Nephron progenitor cell (in vitro differentiated cells): ENCODE measurements at regions not wholly inside any gene's neighbourhood (a gene's known extent, or its start where the extent isn't known, plus 50 kb on each side); places are given as distances from the start of the nearest gene placed in this dataset.

ENCODE experiments used
- DNase-seq: peaks from one replicate; pipeline ENCODE4 v3.0.0; 2021
- H3K27ac Mint-ChIP-seq: 2 replicates; pipeline ENCODE4 v1.8.0; 2021; ENCODE audit warnings: mild to moderate bottlenecking, moderate library complexity, mixed read lengths
- H3K27me3 Mint-ChIP-seq: 2 replicates; pipeline ENCODE4 v1.8.0; 2021; ENCODE audit warnings: mild to moderate bottlenecking, low read depth, mixed read lengths; ENCODE audit not compliant: poor library complexity
- H3K36me3 Mint-ChIP-seq: 2 replicates; pipeline ENCODE4 v1.8.0; 2021; ENCODE audit warnings: low read depth, mixed read lengths
- H3K4me1 Mint-ChIP-seq: 2 replicates; pipeline ENCODE4 v1.8.0; 2021; ENCODE audit warnings: mixed read lengths
- H3K4me3 Mint-ChIP-seq: 2 replicates; pipeline ENCODE4 v1.8.0; 2021; ENCODE audit warnings: mild to moderate bottlenecking, moderate library complexity, mixed read lengths
- H3K9me3 Mint-ChIP-seq: 2 replicates; pipeline ENCODE4 v1.8.0; 2021; ENCODE audit warnings: mild to moderate bottlenecking, moderate library complexity, mixed read lengths
- TF ChIP-seq, protein P1 (sequence below): fragments of 200-600 bp; sonication (generic); IDR thresholded peaks from 2 replicates; pipeline ENCODE4 v1.5.0; 2021; ENCODE audit warnings: antibody characterized with exemption

DNA sequence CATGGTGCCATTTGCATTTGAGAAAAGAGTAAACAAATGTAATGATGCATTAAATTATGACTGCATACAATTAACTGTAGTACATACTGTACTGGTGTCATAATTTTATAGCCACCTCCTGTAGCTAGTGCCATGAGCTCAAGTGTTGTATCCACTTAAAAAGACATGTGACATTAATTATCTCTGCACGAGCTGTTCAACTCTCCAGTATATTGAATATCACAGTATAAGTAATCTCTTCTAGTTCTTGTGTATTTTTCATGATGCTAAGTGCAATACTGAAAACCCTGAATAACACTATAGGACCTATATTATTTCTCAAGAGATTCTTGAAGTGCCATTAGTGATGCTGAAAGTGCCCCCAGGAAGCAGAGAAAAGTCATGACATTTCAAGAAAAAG, 387.3 kb downstream of the PCDH17 start:
- Mint-ChIP-seq H3K27me3 (no peaks in the 10 kb centered on the region), H3K4me1 (no peaks in the 10 kb centered on the region), H3K36me3 (no peaks in the 10 kb centered on the region), H3K9me3 (no peaks in the 10 kb centered on the region), H3K4me3 (no peak overlapping the region), H3K27ac (no peak overlapping the region)
- no peak for DNase-seq
- TF ChIP-seq, protein P1, sequence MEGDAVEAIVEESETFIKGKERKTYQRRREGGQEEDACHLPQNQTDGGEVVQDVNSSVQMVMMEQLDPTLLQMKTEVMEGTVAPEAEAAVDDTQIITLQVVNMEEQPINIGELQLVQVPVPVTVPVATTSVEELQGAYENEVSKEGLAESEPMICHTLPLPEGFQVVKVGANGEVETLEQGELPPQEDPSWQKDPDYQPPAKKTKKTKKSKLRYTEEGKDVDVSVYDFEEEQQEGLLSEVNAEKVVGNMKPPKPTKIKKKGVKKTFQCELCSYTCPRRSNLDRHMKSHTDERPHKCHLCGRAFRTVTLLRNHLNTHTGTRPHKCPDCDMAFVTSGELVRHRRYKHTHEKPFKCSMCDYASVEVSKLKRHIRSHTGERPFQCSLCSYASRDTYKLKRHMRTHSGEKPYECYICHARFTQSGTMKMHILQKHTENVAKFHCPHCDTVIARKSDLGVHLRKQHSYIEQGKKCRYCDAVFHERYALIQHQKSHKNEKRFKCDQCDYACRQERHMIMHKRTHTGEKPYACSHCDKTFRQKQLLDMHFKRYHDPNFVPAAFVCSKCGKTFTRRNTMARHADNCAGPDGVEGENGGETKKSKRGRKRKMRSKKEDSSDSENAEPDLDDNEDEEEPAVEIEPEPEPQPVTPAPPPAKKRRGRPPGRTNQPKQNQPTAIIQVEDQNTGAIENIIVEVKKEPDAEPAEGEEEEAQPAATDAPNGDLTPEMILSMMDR: no peak

DNA sequence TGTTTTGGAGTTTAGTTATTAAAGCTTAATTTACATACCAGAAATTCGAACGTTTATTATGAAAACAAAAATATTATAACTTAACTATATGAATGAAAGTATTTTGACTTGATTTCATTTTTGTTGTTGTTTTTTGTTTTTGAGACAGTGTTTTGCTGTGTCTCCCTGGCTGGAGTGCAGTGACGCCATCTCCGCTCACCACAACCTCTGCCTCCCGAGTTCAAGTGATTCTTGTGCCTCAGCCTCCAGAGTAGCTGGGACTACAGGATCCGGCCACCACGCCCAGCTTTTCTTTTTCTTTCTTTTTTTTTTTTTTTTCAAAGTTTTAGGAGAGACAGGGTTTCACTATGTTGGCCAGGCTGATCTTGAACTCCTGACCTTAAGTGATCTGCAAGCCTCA, 392.6 kb downstream of the PCDH17 start:
- Mint-ChIP-seq H3K27ac (no peak overlapping the region), H3K27me3 (no peaks in the 10 kb centered on the region), H3K4me3 (no peak overlapping the region), H3K36me3 (no peaks in the 10 kb centered on the region), H3K4me1 (no peaks in the 10 kb centered on the region), H3K9me3 (no peaks in the 10 kb centered on the region)
- no peak for DNase-seq
- TF ChIP-seq, protein P1: no peak

- TF ChIP-seq, protein P1: no peak
- H3K27me3 Mint-ChIP-seq: no peaks in the 10 kb centered on the region
- no peaks in the 10 kb centered on the region for H3K36me3 Mint-ChIP-seq
- H3K4me1 Mint-ChIP-seq: no peaks in the 10 kb centered on the region
- no peak for DNase-seq
- H3K27ac Mint-ChIP-seq: no peak overlapping the region
- no peaks in the 10 kb centered on the region for H3K9me3 Mint-ChIP-seq
- H3K4me3 Mint-ChIP-seq: no peak overlapping the region
Measured at GRCh38 chr13:58025821-58026220, 394.3 kb downstream of the PCDH17 start.

- H3K27ac Mint-ChIP-seq: no peak overlapping the region
- TF ChIP-seq, protein P1: no peak
Measured at GRCh38 chr13:58032676-58033460, 401.3 kb downstream of the PCDH17 start.

GRCh38 chr13:58043971-58044370, 412.4 kb downstream of the PCDH17 start:
- Mint-ChIP-seq H3K27ac (no peak overlapping the region), H3K27me3 (no peaks in the 10 kb centered on the region), H3K4me3 (no peak overlapping the region), H3K36me3 (no peaks in the 10 kb centered on the region), H3K9me3 (no peaks in the 10 kb centered on the region), H3K4me1 (no peaks in the 10 kb centered on the region)
- TF ChIP-seq, protein P1: no peak
- DNase-seq: no peak

More at GRCh38 chr13:58032676-58033460, 401.3 kb downstream of the PCDH17 start:
- H3K4me1 Mint-ChIP-seq: no peaks in the 10 kb centered on the region
- no peak overlapping the region for H3K4me3 Mint-ChIP-seq
- H3K27me3 Mint-ChIP-seq: no peaks in the 10 kb centered on the region
- no peak for DNase-seq
- no peaks in the 10 kb centered on the region for H3K9me3 Mint-ChIP-seq
- H3K36me3 Mint-ChIP-seq: no peaks in the 10 kb centered on the region

DNA sequence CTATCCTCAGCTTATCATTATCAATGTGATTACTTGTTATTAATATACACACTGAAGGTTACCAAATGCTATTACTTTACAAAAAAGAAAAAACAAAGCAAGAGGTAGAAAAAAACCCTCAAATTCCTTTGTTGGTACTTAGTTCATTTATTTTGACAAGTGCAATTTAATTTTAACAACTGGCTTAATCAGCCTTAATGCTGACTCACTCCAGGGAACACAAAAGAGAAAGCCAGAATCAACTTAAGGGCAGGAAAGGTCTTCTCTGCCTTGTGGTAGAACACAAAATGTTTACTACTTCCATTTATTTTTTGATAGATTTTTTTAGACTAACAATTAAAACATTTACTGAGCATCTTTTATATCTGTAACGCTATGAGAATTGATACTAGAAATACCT, 417.1 kb downstream of the PCDH17 start:
- no peaks in the 10 kb centered on the region for H3K9me3 Mint-ChIP-seq
- no peak for DNase-seq
- TF ChIP-seq, protein P1: no peak
- no peaks in the 10 kb centered on the region for H3K36me3 Mint-ChIP-seq
- no peaks in the 10 kb centered on the region for H3K4me1 Mint-ChIP-seq
- H3K27me3 Mint-ChIP-seq: no peaks in the 10 kb centered on the region
- H3K4me3 Mint-ChIP-seq: no peak overlapping the region
- H3K27ac Mint-ChIP-seq: no peak overlapping the region
